Epithelial cell of proximal tubule (primary cell): ENCODE measurements at regions not wholly inside any gene's neighbourhood (a gene's known extent, or its start where the extent isn't known, plus 50 kb on each side); places are given as distances from the start of the nearest gene placed in this dataset.

Experiments used
- DNase-seq: peaks from one replicate; pipeline ENCODE4 v3.0.0-alpha.2; 2011; ENCODE audit warnings: low read depth
- H3K4me3 ChIP-seq: 2 replicates; pipeline ENCODE4 v1.5.1; 2011; ENCODE audit warnings: low read depth, mild to moderate bottlenecking, low read length
- TF ChIP-seq, protein P1 (sequence below): conservative IDR thresholded peaks from 2 replicates; pipeline ENCODE4 v1.5.1; 2012; ENCODE audit warnings: low read depth, mild to moderate bottlenecking, low read length

DNA sequence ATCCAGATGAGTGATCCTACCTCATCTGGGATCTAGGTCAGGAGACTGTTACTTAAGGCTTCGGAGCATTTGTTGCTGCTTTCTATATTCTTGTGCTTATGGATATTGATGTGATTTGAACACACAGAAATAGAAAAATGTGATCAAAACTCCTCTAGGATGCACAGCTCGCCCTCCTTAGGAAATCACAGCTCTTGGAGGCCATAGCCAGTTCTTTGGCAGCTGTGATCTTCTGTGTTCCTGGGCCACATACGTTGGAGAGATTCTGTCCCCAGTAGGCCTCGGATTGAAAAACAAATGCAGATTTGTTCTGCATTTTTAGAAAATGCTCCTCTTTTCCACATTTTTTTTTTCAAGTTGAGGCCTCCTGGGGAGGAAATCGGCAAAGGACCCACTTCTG, 437.4 kb upstream of the THBS1 start:
- DNase-seq: no peak
- no peak overlapping the region for H3K4me3 ChIP-seq
- TF ChIP-seq, protein P1, sequence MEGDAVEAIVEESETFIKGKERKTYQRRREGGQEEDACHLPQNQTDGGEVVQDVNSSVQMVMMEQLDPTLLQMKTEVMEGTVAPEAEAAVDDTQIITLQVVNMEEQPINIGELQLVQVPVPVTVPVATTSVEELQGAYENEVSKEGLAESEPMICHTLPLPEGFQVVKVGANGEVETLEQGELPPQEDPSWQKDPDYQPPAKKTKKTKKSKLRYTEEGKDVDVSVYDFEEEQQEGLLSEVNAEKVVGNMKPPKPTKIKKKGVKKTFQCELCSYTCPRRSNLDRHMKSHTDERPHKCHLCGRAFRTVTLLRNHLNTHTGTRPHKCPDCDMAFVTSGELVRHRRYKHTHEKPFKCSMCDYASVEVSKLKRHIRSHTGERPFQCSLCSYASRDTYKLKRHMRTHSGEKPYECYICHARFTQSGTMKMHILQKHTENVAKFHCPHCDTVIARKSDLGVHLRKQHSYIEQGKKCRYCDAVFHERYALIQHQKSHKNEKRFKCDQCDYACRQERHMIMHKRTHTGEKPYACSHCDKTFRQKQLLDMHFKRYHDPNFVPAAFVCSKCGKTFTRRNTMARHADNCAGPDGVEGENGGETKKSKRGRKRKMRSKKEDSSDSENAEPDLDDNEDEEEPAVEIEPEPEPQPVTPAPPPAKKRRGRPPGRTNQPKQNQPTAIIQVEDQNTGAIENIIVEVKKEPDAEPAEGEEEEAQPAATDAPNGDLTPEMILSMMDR: no peak

DNA sequence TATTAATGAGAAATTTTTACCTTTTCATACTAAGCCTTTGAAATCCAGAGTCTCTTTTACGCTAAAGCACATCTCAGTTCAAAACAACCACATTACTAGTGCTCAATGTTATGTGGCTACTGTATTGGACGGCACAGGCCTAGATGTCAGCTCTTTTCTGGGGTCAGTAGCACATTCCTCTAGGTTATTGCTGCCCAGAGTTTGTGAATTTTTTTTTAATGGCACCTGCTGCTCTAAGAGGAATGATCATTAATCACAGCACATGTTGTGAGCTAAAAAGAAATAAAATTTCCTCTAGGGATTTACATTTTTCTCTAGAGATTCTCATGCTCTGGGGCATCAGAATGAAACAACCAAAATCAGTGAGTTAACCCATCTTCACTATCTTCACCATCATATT, 436.8 kb upstream of the THBS1 start:
- H3K4me3 ChIP-seq: no peak overlapping the region
- TF ChIP-seq, protein P1: no peak
- no peak for DNase-seq

DNA sequence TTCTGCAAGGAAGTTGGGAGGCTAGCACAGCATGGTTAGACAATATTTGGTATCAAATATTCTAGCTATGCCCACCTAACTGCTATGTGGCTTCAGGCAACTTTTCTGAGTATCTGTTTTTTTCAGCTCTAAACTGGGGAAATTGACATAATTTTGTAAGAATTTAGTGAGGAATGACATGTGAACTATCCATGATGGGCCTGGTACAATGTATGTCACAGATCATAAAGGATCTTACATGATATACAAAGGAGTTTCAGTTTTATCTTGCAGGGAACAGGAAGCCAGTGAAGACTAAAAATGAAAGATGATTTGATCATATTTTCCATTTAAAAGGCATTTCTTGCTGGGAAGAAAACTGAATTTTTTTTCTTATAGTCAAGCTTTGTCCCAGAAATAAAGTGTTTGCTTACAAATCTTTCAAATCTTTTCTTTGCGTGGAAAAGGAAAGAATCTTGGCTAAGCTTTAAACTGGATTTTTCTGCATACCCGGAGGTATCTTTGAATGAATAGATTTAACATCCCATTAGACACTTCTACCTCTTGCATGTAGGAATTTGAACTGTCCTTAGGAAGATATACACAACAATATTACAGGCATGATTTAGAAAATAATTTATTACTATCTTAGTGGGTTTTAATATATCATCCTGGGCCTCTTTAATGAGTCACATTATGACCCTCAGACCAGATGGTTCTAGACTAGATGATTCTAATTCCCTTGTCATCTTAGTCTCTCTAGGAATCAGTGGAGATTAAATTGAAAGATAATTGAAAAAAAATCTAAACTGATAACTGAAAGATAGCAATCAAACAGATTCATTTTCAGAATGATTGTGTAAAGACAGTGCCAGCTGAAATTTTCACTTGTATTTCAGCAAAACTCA, 436.0 kb upstream of the THBS1 start:
- DNase-seq: no peak
- no peak overlapping the region for H3K4me3 ChIP-seq
- TF ChIP-seq, protein P1: no peak

DNA sequence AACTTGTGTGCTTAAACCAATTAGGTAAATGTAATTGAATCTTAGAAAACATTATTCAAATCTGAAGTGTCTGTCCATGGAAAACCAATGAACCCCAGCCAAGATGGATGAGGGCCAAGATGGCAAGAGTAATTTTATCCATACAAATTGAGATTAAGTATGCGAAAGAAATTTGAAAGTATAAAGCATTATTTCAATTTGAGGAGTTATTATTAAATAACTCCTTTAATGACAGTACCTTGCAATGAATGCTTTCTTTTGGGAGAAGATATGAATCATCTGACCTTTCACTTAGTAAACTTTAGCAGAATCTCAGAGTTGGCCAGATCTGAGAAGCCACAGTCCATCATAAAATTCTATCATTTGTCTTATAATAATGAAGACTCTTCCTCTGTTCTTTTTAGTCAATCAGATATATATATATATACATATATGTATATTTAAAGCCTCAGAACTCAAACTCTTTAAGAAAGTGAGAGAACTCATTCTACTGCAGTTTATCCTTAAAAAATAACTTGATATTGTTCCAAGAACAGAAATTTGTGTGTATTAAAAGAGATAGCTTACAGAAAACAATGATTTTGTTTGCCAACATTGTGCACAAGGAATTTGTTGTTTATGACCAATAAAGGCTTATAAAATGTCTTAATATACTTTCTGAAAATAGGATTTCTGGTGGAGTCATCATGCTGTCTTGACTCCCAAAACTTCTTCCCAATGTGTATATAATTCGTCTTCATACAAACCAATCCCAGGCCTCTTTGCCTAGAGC, 434.8 kb upstream of the THBS1 start:
- DNase-seq: no peak
- no peak overlapping the region for H3K4me3 ChIP-seq
- TF ChIP-seq, protein P1: no peak

DNA sequence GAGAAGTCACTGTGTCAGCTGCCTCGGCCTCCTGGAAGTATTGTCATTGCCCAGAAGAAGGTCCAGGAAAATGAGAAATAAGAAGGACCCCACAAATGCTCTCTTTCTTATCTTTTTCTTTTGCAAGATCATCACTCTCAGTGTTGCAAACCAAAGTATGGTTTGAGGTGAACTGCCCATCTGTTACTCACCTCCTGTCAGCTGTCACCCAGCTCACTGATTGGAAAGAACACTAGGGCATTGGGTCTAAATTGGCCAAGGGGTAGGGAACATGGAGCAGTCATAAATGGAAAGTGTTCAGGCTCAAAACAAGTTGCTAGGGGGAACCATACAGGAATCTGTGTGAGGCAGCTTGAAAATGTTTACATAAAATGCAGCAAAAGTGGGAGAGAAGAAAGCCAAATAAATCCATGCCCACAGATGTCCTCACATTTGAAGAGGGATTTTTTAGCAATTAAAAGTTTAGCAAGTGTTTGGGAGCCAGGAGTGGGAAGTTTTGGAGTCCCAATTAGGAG, 431.2 kb upstream of the THBS1 start:
- no peak for DNase-seq
- TF ChIP-seq, protein P1: no peak
- no peak overlapping the region for H3K4me3 ChIP-seq

DNA sequence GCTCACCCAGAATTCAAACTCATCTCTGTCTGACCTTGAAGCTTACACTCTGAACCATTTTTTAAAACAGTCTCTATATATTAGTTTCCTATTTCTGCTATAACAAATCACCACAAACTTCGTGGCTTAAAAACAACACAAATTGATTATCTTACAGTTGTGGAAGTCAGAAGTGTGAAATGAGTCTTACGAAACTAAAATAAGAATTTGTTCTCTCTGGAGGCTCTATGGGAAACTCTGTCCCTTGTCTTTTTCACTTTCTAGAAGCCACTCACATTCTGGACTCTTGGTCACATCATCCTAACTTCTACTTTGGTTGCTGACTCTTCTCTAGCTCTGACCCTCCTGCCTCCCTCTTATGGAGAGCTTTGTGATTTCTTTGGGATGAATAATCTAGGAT, 429.3 kb upstream of the THBS1 start:
- no peak for DNase-seq
- TF ChIP-seq, protein P1: no peak
- no peak overlapping the region for H3K4me3 ChIP-seq
